Naive thymus-derived CD8-positive, alpha-beta T cell (primary cell): ENCODE measurements at regions not wholly inside any gene's neighbourhood (a gene's known extent, or its start where the extent isn't known, plus 50 kb on each side); places are given as distances from the start of the nearest gene placed in this dataset.
A peak's percentile ranks its signal among the peaks of the same experiment; 100 is the strongest.

Experiments
- ATAC-seq, 2 donors: fragments of 150-1000 bp; cut with Tn5 transposase in 1 of 2; sonication (Bioruptor Pico), chemical (Tn5 transposase) in 1 of 2; 1 replicate in 1 of 2; 2 replicates in 1 of 2; pipeline ENCODE4 v1.10.0; 2021; ENCODE audit warnings: mild to moderate bottlenecking in 2 of 2, moderate library complexity in 2 of 2
- POLR2A ChIA-PET: fragments of 350-600 bp; sonication (Branson Sonifier 250); formaldehyde crosslinking; loops from one replicate; lab custom pipeline; 2021; ENCODE audit warnings: antibody characterized with exemption; lab: Charles Lee
- DNase-seq, 10 donors: peaks; one replicate each; pipeline versions ENCODE4 v3.0.0 to v3.0.0-alpha.2; 2020 to 2022
- H3K27ac Mint-ChIP-seq, 10 donors: one replicate each; pipeline ENCODE4 v1.8.0; 2020 to 2022; ENCODE audit warnings: mild to moderate bottlenecking in 10 of 10, mixed read lengths in 10 of 10, moderate library complexity in 4 of 10, inconsistent platforms in 1 of 10
- H3K27me3 Mint-ChIP-seq, 5 donors: one replicate each; pipeline ENCODE4 v1.8.0; 2021 to 2022; ENCODE audit warnings: mixed read lengths in 5 of 5
- H3K36me3 Mint-ChIP-seq, 3 donors: one replicate each; pipeline ENCODE4 v1.8.0; 2020 to 2022; ENCODE audit warnings: mixed read lengths in 3 of 3, mild to moderate bottlenecking in 2 of 3, inconsistent platforms in 1 of 3
- H3K4me1 Mint-ChIP-seq, 4 donors: one replicate each; pipeline ENCODE4 v1.8.0; 2021 to 2022; ENCODE audit warnings: mixed read lengths in 4 of 4
- H3K4me3 Mint-ChIP-seq, 10 donors: one replicate each; pipeline ENCODE4 v1.8.0; 2020 to 2022; ENCODE audit warnings: mild to moderate bottlenecking in 10 of 10, mixed read lengths in 10 of 10, moderate library complexity in 6 of 10, inconsistent platforms in 1 of 10
- H3K9me3 Mint-ChIP-seq, 9 donors: one replicate each; pipeline ENCODE4 v1.8.0; 2020 to 2022; ENCODE audit warnings: mixed read lengths in 9 of 9, mild to moderate bottlenecking in 3 of 9, inconsistent platforms in 1 of 9, moderate library complexity in 1 of 9

GRCh38 chr18:67665266-67665665 lies 148.7 kb upstream of the DSEL start:
- no peaks in the 10 kb centered on the region for H3K27me3 Mint-ChIP-seq

DNA sequence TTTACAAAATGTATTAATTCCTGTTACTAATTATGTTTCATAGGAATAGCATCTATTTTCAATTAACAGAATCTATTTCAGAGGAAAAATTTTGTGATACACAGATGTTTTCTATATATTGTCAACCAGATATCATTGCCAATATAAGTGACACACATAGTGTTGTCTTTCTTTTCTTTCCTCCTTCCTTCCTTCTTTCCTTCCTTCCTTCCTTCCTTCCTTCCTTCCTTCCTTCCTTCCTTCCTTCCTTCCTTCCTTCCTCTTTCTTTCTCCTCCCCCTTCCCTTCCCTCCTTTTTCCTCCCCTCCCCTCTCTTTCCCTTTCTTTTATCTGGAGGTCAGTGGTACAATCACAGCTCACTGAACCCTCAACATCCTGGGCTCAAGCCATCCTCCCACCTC lies 146.5 kb upstream of the DSEL start:
- H3K9me3 Mint-ChIP-seq: no peaks in the 10 kb centered on the region
- H3K27ac Mint-ChIP-seq: no peak overlapping the region
- POLR2A ChIA-PET: no interaction called here

More at GRCh38 chr18:67665266-67665665, 148.7 kb upstream of the DSEL start:
- ATAC-seq: no peak
- Mint-ChIP-seq H3K9me3 (no peaks in the 10 kb centered on the region), H3K4me3 (no peak overlapping the region), H3K27ac (no peak overlapping the region), H3K36me3 (no peaks in the 10 kb centered on the region), H3K4me1 (no peaks in the 10 kb centered on the region)
- DNase-seq: no peak
- POLR2A ChIA-PET: no interaction called here

GRCh38 chr18:67661555-67661954 lies 145.0 kb upstream of the DSEL start:
- H3K27me3 Mint-ChIP-seq: peaks cover 0 to 12% (median 0%) of the 10 kb centered on the region in 5 donors
- ATAC-seq (no peak), DNase-seq (no peak)
- H3K4me1 Mint-ChIP-seq: no peaks in the 10 kb centered on the region
- no peaks in the 10 kb centered on the region for H3K36me3 Mint-ChIP-seq
- POLR2A ChIA-PET: no interaction called here
- no peak overlapping the region for H3K4me3 Mint-ChIP-seq
- H3K9me3 Mint-ChIP-seq: no peaks in the 10 kb centered on the region
- no peak overlapping the region for H3K27ac Mint-ChIP-seq

More for the DNA sequence above, 146.5 kb upstream of the DSEL start:
- Mint-ChIP-seq H3K27me3 (peaks cover 0 to 12% (median 0%) of the 10 kb centered on the region in 5 donors), H3K4me3 (no peak overlapping the region), H3K4me1 (no peaks in the 10 kb centered on the region), H3K36me3 (no peaks in the 10 kb centered on the region)
- DNase-seq: no peak
- no peak for ATAC-seq

- POLR2A ChIA-PET: no interaction called here
- peaks cover 0 to 2% (median 0%) of the 10 kb centered on the region in 5 donors for H3K27me3 Mint-ChIP-seq
- H3K36me3 Mint-ChIP-seq: no peaks in the 10 kb centered on the region
- H3K4me3 Mint-ChIP-seq: no peak overlapping the region
- ATAC-seq (no peak), DNase-seq (no peak)
- H3K4me1 Mint-ChIP-seq: no peaks in the 10 kb centered on the region
- H3K27ac Mint-ChIP-seq: no peak overlapping the region
- no peaks in the 10 kb centered on the region for H3K9me3 Mint-ChIP-seq
Observed at GRCh38 chr18:67654101-67654500, 137.6 kb upstream of the DSEL start.

DNA sequence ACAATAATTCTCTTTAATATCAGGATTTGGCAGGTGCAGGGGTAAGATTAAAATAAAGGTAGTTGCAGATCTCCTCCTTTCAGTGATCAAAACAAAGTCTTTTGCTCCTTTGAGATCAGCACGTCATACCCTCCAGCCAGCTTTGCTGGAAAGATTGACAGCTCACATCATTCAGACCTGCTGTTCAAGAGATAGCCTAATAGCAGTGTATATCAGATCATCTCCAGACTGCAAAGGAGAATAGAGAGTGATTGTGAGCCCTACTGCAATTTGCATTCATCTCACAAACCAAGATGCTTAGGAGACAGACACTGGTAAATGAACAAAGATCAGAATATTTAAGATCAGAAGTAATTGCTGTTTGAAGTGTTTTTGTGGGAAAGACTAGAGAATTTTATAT lies 135.8 kb upstream of the DSEL start:
- ATAC-seq (no peak), DNase-seq (no peak)
- Mint-ChIP-seq H3K9me3 (no peaks in the 10 kb centered on the region), H3K27ac (no peak overlapping the region), H3K36me3 (no peaks in the 10 kb centered on the region), H3K27me3 (no peaks in the 10 kb centered on the region), H3K4me1 (no peaks in the 10 kb centered on the region), H3K4me3 (no peak overlapping the region)
- POLR2A ChIA-PET: no interaction called here

- DNase-seq (no peak), ATAC-seq (no peak)
- Mint-ChIP-seq H3K36me3 (no peaks in the 10 kb centered on the region), H3K4me3 (no peak overlapping the region), H3K4me1 (no peaks in the 10 kb centered on the region), H3K27me3 (no peaks in the 10 kb centered on the region), H3K9me3 (no peaks in the 10 kb centered on the region), H3K27ac (peak overlapping the region in 1 of 10 donors; percentile 6)
- POLR2A ChIA-PET: no interaction called here
Observed at GRCh38 chr18:67651438-67651837, 134.9 kb upstream of the DSEL start.

DNA sequence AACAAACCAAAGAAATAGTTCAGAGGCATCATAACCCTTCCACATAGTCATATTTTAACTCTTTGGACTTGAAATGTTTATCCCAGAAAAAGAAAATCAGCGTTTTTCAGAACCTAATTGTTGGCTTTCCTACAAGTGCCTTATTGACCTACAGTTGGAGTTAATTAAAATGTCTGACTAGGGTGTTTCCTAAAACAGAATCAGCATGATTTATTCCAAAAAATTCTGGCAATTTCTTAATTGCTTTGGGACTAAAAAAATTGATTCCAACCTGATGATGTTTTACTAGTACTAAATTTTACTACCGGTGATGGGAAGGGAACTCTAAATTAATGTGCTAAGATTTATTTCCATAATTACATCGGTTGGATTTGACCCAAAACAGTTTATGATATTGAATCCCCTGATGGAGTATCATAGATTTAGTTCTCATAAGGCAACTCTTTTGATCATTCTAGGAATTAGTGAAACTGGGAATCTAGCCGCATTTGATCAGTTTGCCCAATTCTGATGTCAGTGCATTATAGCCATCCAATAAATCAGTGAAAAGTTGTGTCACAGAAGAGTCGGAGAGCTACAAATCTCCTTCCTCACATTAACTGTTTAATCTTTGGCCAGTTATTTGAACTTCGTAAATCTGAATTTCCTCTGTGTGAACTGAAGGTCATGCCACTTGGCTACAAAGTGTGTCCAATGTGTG lies 134.3 kb upstream of the DSEL start:
- Mint-ChIP-seq H3K36me3 (no peaks in the 10 kb centered on the region), H3K27ac (peak overlapping the region in 1 of 10 donors; percentile 6), H3K9me3 (no peaks in the 10 kb centered on the region), H3K4me1 (no peaks in the 10 kb centered on the region), H3K27me3 (no peaks in the 10 kb centered on the region), H3K4me3 (no peak overlapping the region)
- no peak for DNase-seq
- no peak for ATAC-seq
- POLR2A ChIA-PET: no interaction called here

GRCh38 chr18:67646890-67647289 lies 130.4 kb upstream of the DSEL start:
- H3K4me3 Mint-ChIP-seq: no peak overlapping the region
- DNase-seq (no peak), ATAC-seq (no peak)
- POLR2A ChIA-PET: no interaction called here
- no peaks in the 10 kb centered on the region for H3K36me3 Mint-ChIP-seq
- peaks cover 0 to 2% (median 0%) of the 10 kb centered on the region in 4 donors for H3K4me1 Mint-ChIP-seq
- peaks cover 0 to 2% (median 0%) of the 10 kb centered on the region in 9 donors for H3K9me3 Mint-ChIP-seq
- no peak overlapping the region for H3K27ac Mint-ChIP-seq
- peaks cover 0 to 4% (median 0%) of the 10 kb centered on the region in 5 donors for H3K27me3 Mint-ChIP-seq

DNA sequence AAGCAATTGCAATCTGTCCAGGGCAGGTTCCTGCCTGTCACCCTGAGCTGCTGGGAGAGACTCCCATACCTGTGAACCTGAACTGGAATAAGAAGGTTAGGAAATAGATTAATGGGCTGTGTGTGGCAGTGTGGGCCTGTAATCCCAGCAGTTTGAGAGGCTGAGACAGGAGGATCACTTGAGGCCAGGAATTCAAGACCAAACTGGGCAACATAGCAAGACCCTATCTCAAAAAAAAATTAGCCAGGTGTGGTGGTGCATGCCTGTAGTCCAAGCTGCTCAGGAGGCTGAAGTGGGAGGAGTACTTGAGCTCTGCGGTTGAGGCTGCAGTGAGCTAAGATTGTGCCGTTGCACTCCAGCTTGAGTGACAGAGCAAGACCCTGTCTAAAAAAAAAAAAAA lies 127.7 kb upstream of the DSEL start:
- ATAC-seq: no peak
- peaks cover 0 to 2% (median 0%) of the 10 kb centered on the region in 9 donors for H3K9me3 Mint-ChIP-seq
- peaks cover 0 to 3% (median 0%) of the 10 kb centered on the region in 4 donors for H3K4me1 Mint-ChIP-seq
- POLR2A ChIA-PET: no interaction called here
- no peak for DNase-seq
- H3K27me3 Mint-ChIP-seq: peaks cover 0 to 8% (median 4%) of the 10 kb centered on the region in 5 donors
- H3K27ac Mint-ChIP-seq: peak overlapping the region in 1 of 10 donors; percentile 44
- no peak overlapping the region for H3K4me3 Mint-ChIP-seq
- H3K36me3 Mint-ChIP-seq: no peaks in the 10 kb centered on the region

DNA sequence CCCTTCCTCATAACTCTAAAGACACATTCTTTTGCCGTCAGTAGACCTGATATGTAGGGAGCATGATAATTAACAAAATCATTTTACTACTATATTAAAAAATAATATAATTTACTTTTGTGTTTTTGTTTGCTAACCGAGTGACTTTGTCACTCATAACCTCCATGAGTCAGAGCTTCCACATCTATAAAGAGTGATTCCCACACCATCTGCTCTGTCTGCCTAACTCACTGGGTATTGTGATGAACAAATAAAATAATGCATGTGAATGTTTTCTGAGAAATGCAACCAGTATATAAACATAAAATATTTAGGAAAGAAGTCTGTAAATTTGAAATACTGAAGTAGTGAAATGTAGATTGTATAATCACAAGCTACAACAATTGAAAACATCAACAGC lies 123.4 kb upstream of the DSEL start:
- Mint-ChIP-seq H3K27me3 (peaks cover 2 to 10% (median 8%) of the 10 kb centered on the region in 5 donors), H3K4me1 (peaks cover 0 to 3% (median 0%) of the 10 kb centered on the region in 4 donors), H3K27ac (no peak overlapping the region), H3K4me3 (no peak overlapping the region), H3K9me3 (no peaks in the 10 kb centered on the region), H3K36me3 (no peaks in the 10 kb centered on the region)
- DNase-seq (no peak), ATAC-seq (no peak)
- POLR2A ChIA-PET: no interaction called here

- Mint-ChIP-seq H3K27ac (no peak overlapping the region), H3K27me3 (peaks cover 2 to 18% (median 5%) of the 10 kb centered on the region in 5 donors), H3K9me3 (no peaks in the 10 kb centered on the region), H3K36me3 (no peaks in the 10 kb centered on the region), H3K4me3 (no peak overlapping the region), H3K4me1 (peaks cover 0 to under 1% (median 0%) of the 10 kb centered on the region in 4 donors)
- POLR2A ChIA-PET: no interaction called here
- DNase-seq: no peak
- ATAC-seq: no peak
Observed at GRCh38 chr18:67636597-67637385, 120.3 kb upstream of the DSEL start.

DNA sequence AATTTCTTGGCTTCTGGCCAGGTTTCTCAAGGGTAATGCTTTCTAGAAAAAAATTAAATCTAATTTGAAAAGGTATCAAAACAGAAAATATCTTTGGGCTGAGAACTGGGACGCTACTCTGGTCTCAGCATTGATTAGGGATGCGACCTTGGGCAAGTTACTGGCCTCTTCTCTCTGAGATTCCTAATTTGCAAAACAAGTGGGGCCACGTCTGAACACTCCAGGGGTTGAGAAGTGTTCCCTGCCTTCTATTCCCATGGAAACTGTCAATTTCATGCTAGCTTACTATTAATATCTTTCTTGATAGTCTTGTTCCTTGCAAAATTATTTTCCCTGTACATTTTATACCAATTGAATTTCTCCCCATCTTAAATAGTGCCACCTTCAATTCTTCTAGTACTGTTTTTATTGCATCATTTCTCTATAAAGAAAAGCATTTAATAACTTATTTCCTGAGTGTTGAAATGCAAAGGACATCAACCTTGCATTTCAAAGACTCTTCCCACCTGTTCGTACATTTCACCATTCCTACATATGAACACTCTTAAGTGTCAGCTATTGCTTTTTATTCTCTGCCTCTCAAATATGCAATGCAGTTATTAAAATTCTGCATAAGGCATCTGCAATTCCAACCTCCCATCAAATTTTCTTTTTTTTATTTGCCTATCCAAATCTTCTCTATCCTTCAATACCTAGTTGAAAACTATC lies 118.3 kb upstream of the DSEL start:
- H3K4me3 Mint-ChIP-seq: no peak overlapping the region
- H3K4me1 Mint-ChIP-seq: no peaks in the 10 kb centered on the region
- DNase-seq (peak in 1 of 10 donors; percentile 5), ATAC-seq (no peak)
- no peaks in the 10 kb centered on the region for H3K36me3 Mint-ChIP-seq
- H3K27ac Mint-ChIP-seq: peak overlapping the region in 1 of 10 donors; percentile 13
- peaks cover 1 to 10% (median 2%) of the 10 kb centered on the region in 5 donors for H3K27me3 Mint-ChIP-seq
- POLR2A ChIA-PET: no interaction called here
- H3K9me3 Mint-ChIP-seq: no peaks in the 10 kb centered on the region

DNA sequence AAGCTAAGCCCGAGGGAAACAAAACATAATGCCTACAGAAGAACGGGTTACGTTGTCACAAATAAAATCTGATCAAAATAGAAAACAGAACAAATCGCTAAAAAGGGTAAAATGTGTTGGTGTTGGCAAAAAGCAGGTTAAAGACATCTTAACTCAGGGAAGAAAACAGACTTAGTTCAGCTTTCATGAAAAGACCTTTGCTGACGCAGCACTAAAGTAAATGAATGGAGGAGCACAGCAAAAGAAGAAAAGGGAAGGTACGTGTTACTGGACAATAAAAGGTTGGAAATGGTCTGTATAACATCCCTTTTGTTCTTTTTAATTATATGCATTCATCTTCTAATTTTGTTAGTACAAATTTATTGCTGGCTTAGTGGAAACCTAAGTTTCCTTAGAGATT lies 117.4 kb upstream of the DSEL start:
- H3K36me3 Mint-ChIP-seq: no peaks in the 10 kb centered on the region

More for the DNA sequence above, 117.4 kb upstream of the DSEL start:
- H3K27me3 Mint-ChIP-seq: peaks cover 1 to 10% (median 2%) of the 10 kb centered on the region in 5 donors
- no peak for DNase-seq
- no peak overlapping the region for H3K4me3 Mint-ChIP-seq
- H3K9me3 Mint-ChIP-seq: no peaks in the 10 kb centered on the region
- peak overlapping the region in 1 of 10 donors; percentile 7 for H3K27ac Mint-ChIP-seq
- ATAC-seq: no peak
- POLR2A ChIA-PET: no interaction called here
- H3K4me1 Mint-ChIP-seq: no peaks in the 10 kb centered on the region
